HepG2 (cell line): ENCODE measurements at regions not wholly inside any gene's neighbourhood (a gene's known extent, or its start where the extent isn't known, plus 50 kb on each side); places are given as distances from the start of the nearest gene placed in this dataset.
A peak's percentile ranks its signal among the peaks of the same experiment; 100 is the strongest.

Experiments
- ATAC-seq: fragments of 200-7000 bp; cut with Tn5 transposase; 3 replicates; pipeline ENCODE4 v1.9.1; 2020; ENCODE audit warnings: mild to moderate bottlenecking, moderate library complexity
- BruUV-seq: library from RNA; stranded (reverse); fragments of 400-500 nt; replicated peaks from 2 replicates; lab custom pipeline; 2021; lab: Mats Ljungman, UMichigan
- CTCF ChIA-PET: fragments of 300-600 bp; formaldehyde crosslinking; extraction: SDS; loops from one replicate; lab custom pipeline; 2021; ENCODE audit warnings: low total read pairs, inconsistent platforms, low intra/inter-chr PET ratio; lab: Yijun Ruan, JAX
- POLR2A ChIA-PET: fragments of 350-600 bp; sonication (Branson Sonifier 250); formaldehyde crosslinking; loops from one replicate; lab custom pipeline; 2020; ENCODE audit warnings: antibody characterized with exemption, inconsistent platforms; lab: Yijun Ruan, JAX
- DNase-seq: peaks from one replicate; pipeline ENCODE4 v3.0.0-alpha.2; 2015; ENCODE audit warnings: low spot score
- FAIRE-seq: peaks from 3 replicates; lab custom pipeline; 2011; peaks lifted over from hg19 to GRCh38; lab: Jason Lieb, UNC
- H2AFZ ChIP-seq: one replicate; pipeline ENCODE4 v1.6.1; 2011; ENCODE audit warnings: low read length, inconsistent platforms
- H3K27ac ChIP-seq: fragments of 300-600 bp; 3 replicates; pipeline ENCODE4 v1.8.0; 2011; ENCODE audit warnings: mixed run types, mild to moderate bottlenecking, mixed read lengths, low read length, inconsistent platforms; ENCODE audit not compliant: insufficient read depth; ENCODE audit errors: extremely low read length
- H3K27me3 ChIP-seq, 2 experiments: fragments of 200-600 bp in 1 of 2; 2 replicates in 1 of 2; 3 replicates in 1 of 2; pipeline versions ENCODE4 v1.6.0 to v1.8.0; 2011; ENCODE audit warnings: low read length in 2 of 2, mild to moderate bottlenecking in 2 of 2, moderate library complexity in 2 of 2, inconsistent platforms in 1 of 2; ENCODE audit not compliant: insufficient read depth in 2 of 2, control insufficient read depth in 1 of 2
- H3K36me3 ChIP-seq, 2 experiments: fragments of 200-600 bp in 1 of 2; replicated peaks in 1 of 2; 2 replicates in 1 of 2; 3 replicates in 1 of 2; pipeline versions ENCODE4 v1.5.1 to v1.8.0; 2011; ENCODE audit warnings: low read length in 2 of 2, inconsistent platforms in 1 of 2; ENCODE audit not compliant: insufficient read depth in 2 of 2, control insufficient read depth in 1 of 2
- H3K4me1 ChIP-seq: 2 replicates; pipeline ENCODE4 v1.5.1; 2012; ENCODE audit warnings: low read length, inconsistent platforms; ENCODE audit not compliant: insufficient read depth
- H3K4me2 ChIP-seq: 2 replicates; pipeline ENCODE4 v1.6.0; 2011; ENCODE audit warnings: low read depth, low read length, inconsistent platforms
- H3K4me3 ChIP-seq, 3 experiments: fragments of 200-600 bp in 1 of 3; sonication (generic), shearing (Covaris generic) in 1 of 3; replicated peaks in 1 of 3; 2 replicates each; pipeline ENCODE4 v1.5.1; 2011 to 2016; ENCODE audit warnings: low read length in 3 of 3, inconsistent platforms in 2 of 3, low read depth in 2 of 3, mild to moderate bottlenecking in 2 of 3, control low read depth in 1 of 3, mixed read lengths in 1 of 3; ENCODE audit not compliant: insufficient read depth in 1 of 3
- H3K79me2 ChIP-seq: one replicate; pipeline ENCODE4 v1.6.1; 2011; ENCODE audit warnings: low read length, inconsistent platforms; ENCODE audit not compliant: insufficient read depth
- H3K9ac ChIP-seq: 2 replicates; pipeline ENCODE4 v1.6.0; 2011; ENCODE audit warnings: mild to moderate bottlenecking, low read depth, low read length, inconsistent platforms; ENCODE audit not compliant: insufficient read depth
- H3K9me3 ChIP-seq: 2 replicates; pipeline ENCODE4 v1.5.1; 2012; ENCODE audit warnings: mild to moderate bottlenecking, low read length
- H4K20me1 ChIP-seq: 2 replicates; pipeline ENCODE4 v1.6.0; 2011; ENCODE audit warnings: inconsistent platforms, mild to moderate bottlenecking, low read length, moderate library complexity; ENCODE audit not compliant: insufficient read depth
- CEBPB ChIP-seq: IDR thresholded peaks from 2 replicates; pipeline ENCODE4 v1.6.1; 2011; ENCODE audit warnings: low read depth, low read length, improper control_type of control experiment, borderline replicate concordance
- RFX3 ChIP-seq: IDR thresholded peaks from 2 replicates; pipeline ENCODE4 v1.6.1; 2016; ENCODE audit warnings: missing biosample characterization, missing genetic modification reagents
- ZNF230 ChIP-seq: sonication (generic); formaldehyde crosslinking; IDR thresholded peaks from 2 replicates; pipeline ENCODE4 v1.4.0; 2020; ENCODE audit warnings: mild to moderate bottlenecking, missing genetic modification reagents
- ZNF652 ChIP-seq: IDR thresholded peaks from 2 replicates; pipeline ENCODE4 v1.6.1; 2016; ENCODE audit warnings: low read depth, borderline replicate concordance
- ZNF790 ChIP-seq: sonication (generic); formaldehyde crosslinking; IDR thresholded peaks from 2 replicates; pipeline ENCODE4 v1.8.0; 2022; ENCODE audit warnings: missing genetic modification reagents, mild to moderate bottlenecking, borderline replicate concordance
- WGBS: methylation state at CpG from one replicate; pipeline ENCODE4 v1.1.6; 2017; ENCODE audit warnings: low lambda C conversion rate; 5-methylcytosine and 5-hydroxymethylcytosine counted together
- in situ Hi-C: cut with HindIII; loops from 2 replicates; pipeline ENCODE4 v1.10.0; 2017; ENCODE audit warnings: low pct_unique_long_range_greater_than_20kb; ENCODE audit not compliant: extremely low pct_ligation_motif_present
- intact Hi-C: fragments of 100-400 bp; cut with micrococcal nuclease; formaldehyde crosslinking; loops from one replicate; pipeline ENCODE4 v1.10.0; 2022; ENCODE audit not compliant: unreplicated experiment

- H3K4me3 ChIP-seq = no peak overlapping the region
- H3K36me3 ChIP-seq = no peaks in the 10 kb centered on the region
- ChIA-PET POLR2A (no interaction called here), CTCF (no interaction called here)
- BruUV-seq = no TSS peak
- no peaks in the 10 kb centered on the region for H3K79me2 ChIP-seq
- no peaks in the 10 kb centered on the region for H3K9me3 ChIP-seq
- no peak overlapping the region for H3K27ac ChIP-seq
- in situ Hi-C loops = no loop called here
- H3K9ac ChIP-seq = no peak overlapping the region
- H3K4me2 ChIP-seq = no peak overlapping the region
- DNase-seq (no peak), FAIRE-seq (no peak), ATAC-seq (no peak)
- H4K20me1 ChIP-seq = no peaks in the 10 kb centered on the region
- 0 out of 2 replicates have a peak, but pooled peaks have one; percentile 15 for TF ChIP-seq CEBPB
- no peak for TF ChIP-seq ZNF230 (CRISPR knock-in tag)
- H3K27me3 ChIP-seq = no peaks in the 10 kb centered on the region
- peaks cover 30% of the 10 kb centered on the region for H3K4me1 ChIP-seq
- H2AFZ ChIP-seq = no peak overlapping the region
- WGBS = 40% methylated on average over 2 of the region's 2 CpGs
- intact Hi-C loops = loop anchor here (10.0 kb wide), 1 partner anchor 279 kb away; the partner anchor contains the start of gene AUH
These were observed 276.0 kb downstream of the AUH start for GRCh38 chr9:91085517-91086291.

- Histone ChIP-seq H3K4me2 (no peak overlapping the region), H3K27ac (no peak overlapping the region), H3K27me3 (no peaks in the 10 kb centered on the region)
- ATAC-seq (no peak), FAIRE-seq (no peak)
- TF ChIP-seq RFX3 (CRISPR knock-in tag) (no peak), ZNF790 (CRISPR knock-in tag) (no peak), ZNF652 (no peak)
- TF ChIP-seq, all 625 proteins: peak for 0
- Histone ChIP-seq H2AFZ (no peak overlapping the region), H3K4me1 (peaks cover 32% of the 10 kb centered on the region), H3K36me3 (no peaks in the 10 kb centered on the region), H3K9me3 (no peaks in the 10 kb centered on the region), H3K4me3 (no peak overlapping the region), H4K20me1 (no peaks in the 10 kb centered on the region), H3K79me2 (no peaks in the 10 kb centered on the region), H3K9ac (no peak overlapping the region)
- in situ Hi-C loops = no loop called here
- no peak for DNase-seq
- intact Hi-C loops = loop anchor here (10.0 kb wide), 1 partner anchor 278 kb away; the partner anchor contains the start of gene AUH
- ChIA-PET CTCF (no interaction called here), POLR2A (no interaction called here)
- no TSS peak for BruUV-seq
These were observed 274.9 kb downstream of the AUH start for GRCh38 chr9:91086657-91087461.
